ENCODE measurements at regions not wholly inside any gene's neighbourhood (a gene's known extent, or its start where the extent isn't known, plus 50 kb on each side); places are given as distances from the start of the nearest gene placed in this dataset.
"Not testable (repeated sequence)": the region's sequence is repeated elsewhere in the genome, so short reads cannot be mapped to it uniquely, and the experiment has no call there.

DNA sequence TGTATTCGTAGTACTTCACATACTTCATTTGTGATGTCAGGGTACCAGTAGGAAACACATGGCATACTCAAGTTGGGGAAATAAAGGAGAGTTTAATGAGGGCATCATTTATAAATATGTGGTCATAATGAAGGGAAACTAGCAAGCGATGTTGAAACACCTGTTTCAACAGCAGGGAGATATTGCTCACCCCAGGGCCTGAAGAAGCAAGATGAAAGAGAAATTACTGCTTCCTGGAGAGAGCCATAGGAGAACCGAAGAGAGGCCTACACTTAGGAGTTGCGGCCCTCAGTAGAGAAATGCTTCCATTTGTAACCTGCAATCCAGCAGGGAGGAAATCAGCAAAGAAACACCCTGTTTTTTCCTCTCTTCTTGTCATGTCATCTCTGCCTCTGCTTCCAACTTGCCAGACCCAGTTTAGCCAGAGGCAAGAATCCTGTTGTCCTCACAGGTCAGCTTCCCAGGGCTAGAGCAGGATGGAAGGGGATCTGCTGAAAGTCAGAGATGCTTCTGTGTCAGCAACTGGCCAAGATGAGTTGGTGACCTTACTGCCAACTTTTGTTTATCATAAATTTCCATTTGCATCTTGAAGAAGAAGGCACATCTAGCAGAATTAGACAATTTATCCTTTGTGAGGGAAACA lies 67.6 kb upstream of the TSPAN2 start:
- H3K9me3 ChIP-seq, result no peaks in the 10 kb centered on the region
- DNase-seq, result no peak
- H3K27me3 ChIP-seq, result no peaks in the 10 kb centered on the region
- no peaks in the 10 kb centered on the region for H3K36me3 ChIP-seq
- intact Hi-C loops (cut with DNase I), result no loop called here
- no peak for ATAC-seq
- no peak overlapping the region for H3K27ac ChIP-seq
- H3K4me3 ChIP-seq, result no peak overlapping the region
- no peaks in the 10 kb centered on the region for H3K4me1 ChIP-seq
- TF ChIP-seq, protein P1, sequence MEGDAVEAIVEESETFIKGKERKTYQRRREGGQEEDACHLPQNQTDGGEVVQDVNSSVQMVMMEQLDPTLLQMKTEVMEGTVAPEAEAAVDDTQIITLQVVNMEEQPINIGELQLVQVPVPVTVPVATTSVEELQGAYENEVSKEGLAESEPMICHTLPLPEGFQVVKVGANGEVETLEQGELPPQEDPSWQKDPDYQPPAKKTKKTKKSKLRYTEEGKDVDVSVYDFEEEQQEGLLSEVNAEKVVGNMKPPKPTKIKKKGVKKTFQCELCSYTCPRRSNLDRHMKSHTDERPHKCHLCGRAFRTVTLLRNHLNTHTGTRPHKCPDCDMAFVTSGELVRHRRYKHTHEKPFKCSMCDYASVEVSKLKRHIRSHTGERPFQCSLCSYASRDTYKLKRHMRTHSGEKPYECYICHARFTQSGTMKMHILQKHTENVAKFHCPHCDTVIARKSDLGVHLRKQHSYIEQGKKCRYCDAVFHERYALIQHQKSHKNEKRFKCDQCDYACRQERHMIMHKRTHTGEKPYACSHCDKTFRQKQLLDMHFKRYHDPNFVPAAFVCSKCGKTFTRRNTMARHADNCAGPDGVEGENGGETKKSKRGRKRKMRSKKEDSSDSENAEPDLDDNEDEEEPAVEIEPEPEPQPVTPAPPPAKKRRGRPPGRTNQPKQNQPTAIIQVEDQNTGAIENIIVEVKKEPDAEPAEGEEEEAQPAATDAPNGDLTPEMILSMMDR (IDR thresholded peaks at IDR 0.05), result no peak

DNA sequence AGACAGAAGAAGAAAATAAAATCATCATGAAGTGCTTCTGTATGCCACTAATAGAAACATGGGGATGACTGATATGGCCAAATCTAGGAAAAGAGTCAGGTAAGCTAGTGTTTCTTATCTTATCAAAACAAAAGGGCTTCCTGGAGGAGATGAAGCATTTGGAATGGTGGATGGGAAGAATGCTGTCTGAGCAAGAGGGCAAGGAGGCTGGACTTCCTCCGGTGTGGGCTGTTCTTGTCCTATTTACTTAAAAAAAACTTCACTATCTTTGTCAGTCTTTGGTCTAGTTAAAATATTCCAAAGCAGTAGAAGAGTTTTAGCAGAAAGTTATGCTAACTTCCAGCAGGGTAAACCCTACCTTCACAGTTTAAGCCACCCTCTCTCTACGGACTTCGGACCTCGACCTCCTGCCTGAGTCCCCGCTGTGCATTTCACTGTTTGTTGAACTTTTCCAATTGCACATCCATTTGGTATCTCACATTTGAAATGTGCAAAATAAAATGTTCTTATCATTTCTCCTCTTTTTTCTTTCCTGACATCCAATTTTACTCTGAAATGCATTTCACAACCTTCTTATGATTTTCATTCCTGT lies 64.8 kb upstream of the TSPAN2 start:
- H3K4me1 ChIP-seq, result no peaks in the 10 kb centered on the region
- ATAC-seq, result no peak
- no peak overlapping the region for H3K27ac ChIP-seq
- H3K27me3 ChIP-seq, result no peaks in the 10 kb centered on the region
- intact Hi-C loops (cut with DNase I), result no loop called here
- H3K4me3 ChIP-seq, result no peak overlapping the region
- no peaks in the 10 kb centered on the region for H3K9me3 ChIP-seq
- DNase-seq, result no peak
- no peaks in the 10 kb centered on the region for H3K36me3 ChIP-seq
- TF ChIP-seq, protein P1 (IDR thresholded peaks at IDR 0.05), result no peak

DNA sequence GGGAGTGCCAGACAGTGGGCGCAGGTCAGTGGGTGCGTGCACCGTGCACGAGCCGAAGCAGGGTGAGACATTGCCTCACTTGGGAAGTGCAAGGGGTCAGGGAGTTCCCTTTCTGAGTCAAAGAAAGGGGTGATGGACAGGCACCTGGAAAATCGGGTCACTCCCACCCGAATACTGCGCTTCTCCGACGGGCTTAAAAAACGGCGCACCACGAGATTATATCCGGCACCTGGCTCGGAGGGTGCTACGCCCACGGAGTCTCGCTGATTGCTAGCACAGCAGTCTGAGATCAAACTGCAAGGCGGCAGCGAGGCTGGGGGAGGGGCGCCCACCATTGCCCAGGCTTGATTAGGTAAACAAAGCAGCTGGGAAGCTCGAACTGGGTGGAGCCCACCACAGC lies 58.6 kb upstream of the TSPAN2 start:
- H3K27ac ChIP-seq; ATAC-seq; H3K4me1 ChIP-seq; H3K4me3 ChIP-seq; intact Hi-C loops (cut with DNase I); H3K9me3 ChIP-seq; DNase-seq; H3K36me3 ChIP-seq: not testable (repeated sequence)
- H3K27me3 ChIP-seq, result peaks cover 3 to 26% of the 10 kb centered on the region in 2 donors

DNA sequence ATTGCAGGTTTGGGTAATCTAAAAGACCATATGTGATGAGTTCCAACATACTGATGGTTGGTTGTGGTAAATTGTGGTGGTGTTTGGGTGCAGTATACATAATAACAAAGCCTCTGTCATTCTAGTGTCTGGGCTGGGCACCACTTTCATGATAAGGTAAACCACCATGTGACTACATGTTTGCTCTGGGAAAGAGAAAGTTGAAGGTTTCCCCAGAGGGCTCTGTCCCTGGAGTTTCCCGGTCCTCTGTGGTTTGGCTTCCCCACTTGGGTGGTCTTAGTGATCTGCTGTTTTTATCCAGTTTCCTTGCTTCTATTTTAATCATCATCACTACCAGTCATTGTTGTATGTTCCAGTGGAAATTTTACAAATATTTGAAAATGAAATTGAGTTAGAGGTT lies 55.9 kb upstream of the TSPAN2 start:
- DNase-seq, result no peak
- Histone ChIP-seq H3K27me3 (peaks cover 3 to 26% of the 10 kb centered on the region in 2 donors), H3K9me3 (no peaks in the 10 kb centered on the region), H3K27ac (no peak overlapping the region), H3K4me3 (no peak overlapping the region), H3K4me1 (no peaks in the 10 kb centered on the region), H3K36me3 (no peaks in the 10 kb centered on the region)
- TF ChIP-seq, protein P1 (IDR thresholded peaks at IDR 0.05), result no peak
- intact Hi-C loops (cut with DNase I), result no loop called here
- no peak for ATAC-seq

DNA sequence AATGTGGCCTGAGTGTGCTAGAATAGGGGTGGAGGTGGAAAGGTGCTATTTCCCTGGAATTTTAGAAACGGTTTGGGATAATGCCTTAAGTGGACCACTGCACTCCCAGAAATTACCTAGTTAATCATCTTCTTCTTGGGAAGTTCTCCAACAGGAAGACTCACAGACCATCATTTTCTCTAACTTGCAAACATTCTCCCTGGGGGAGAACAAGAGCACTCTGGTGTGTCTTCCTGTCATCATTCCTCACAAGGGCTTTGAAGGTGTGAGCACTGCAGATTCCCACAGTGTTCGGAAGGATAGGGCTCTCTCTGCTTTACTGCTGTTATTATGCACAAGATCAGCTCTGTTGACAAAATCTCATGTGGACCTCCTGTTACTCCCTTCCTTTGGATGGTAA lies 54.9 kb upstream of the TSPAN2 start:
- DNase-seq, result no peak
- TF ChIP-seq, protein P1 (IDR thresholded peaks at IDR 0.05), result no peak
- peaks cover 0 to 2% of the 10 kb centered on the region in 2 donors for H3K4me1 ChIP-seq
- no peak overlapping the region for H3K4me3 ChIP-seq
- peaks cover 3 to 31% of the 10 kb centered on the region in 2 donors for H3K27me3 ChIP-seq
- no peaks in the 10 kb centered on the region for H3K9me3 ChIP-seq
- intact Hi-C loops (cut with DNase I), result no loop called here
- no peak overlapping the region for H3K27ac ChIP-seq
- no peak for ATAC-seq
- no peaks in the 10 kb centered on the region for H3K36me3 ChIP-seq

DNA sequence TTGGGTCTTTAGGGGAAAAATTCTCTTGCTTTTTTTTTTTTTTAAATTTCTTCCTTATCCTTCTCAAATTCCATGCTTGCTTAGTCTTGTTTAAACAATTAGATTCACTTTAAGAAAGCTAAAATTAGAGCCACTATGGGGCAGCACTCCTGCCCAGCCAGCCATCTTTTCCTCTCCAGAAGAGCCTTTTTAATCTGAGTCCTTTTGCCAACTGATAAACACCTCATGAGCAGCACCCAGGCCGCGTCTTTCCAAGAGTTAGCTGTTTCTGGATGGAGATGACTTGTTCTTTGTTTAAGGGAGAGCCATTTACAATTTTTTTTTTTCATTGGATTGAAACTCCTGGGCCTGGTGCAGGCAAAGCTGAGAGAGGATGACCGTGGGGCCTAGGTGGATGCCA lies 53.3 kb upstream of the TSPAN2 start:
- peak; percentile 13 for ATAC-seq
- DNase-seq, result peak in 1 of 4 donors; percentile 21
- no peaks in the 10 kb centered on the region for H3K9me3 ChIP-seq
- H3K27me3 ChIP-seq, result peaks cover 3 to 29% of the 10 kb centered on the region in 2 donors
- TF ChIP-seq, protein P1 (IDR thresholded peaks at IDR 0.05), result no peak
- no peak overlapping the region for H3K27ac ChIP-seq
- peaks cover 3 to 4% of the 10 kb centered on the region in 2 donors for H3K4me1 ChIP-seq
- intact Hi-C loops (cut with DNase I), result no loop called here
- H3K4me3 ChIP-seq, result no peak overlapping the region
- H3K36me3 ChIP-seq, result no peaks in the 10 kb centered on the region
